ENCODE measurements at regions not wholly inside any gene's neighbourhood (a gene's known extent, or its start where the extent isn't known, plus 50 kb on each side); places are given as distances from the start of the nearest gene placed in this dataset.
A peak's percentile ranks its signal among the peaks of the same experiment; 100 is the strongest.

DNA sequence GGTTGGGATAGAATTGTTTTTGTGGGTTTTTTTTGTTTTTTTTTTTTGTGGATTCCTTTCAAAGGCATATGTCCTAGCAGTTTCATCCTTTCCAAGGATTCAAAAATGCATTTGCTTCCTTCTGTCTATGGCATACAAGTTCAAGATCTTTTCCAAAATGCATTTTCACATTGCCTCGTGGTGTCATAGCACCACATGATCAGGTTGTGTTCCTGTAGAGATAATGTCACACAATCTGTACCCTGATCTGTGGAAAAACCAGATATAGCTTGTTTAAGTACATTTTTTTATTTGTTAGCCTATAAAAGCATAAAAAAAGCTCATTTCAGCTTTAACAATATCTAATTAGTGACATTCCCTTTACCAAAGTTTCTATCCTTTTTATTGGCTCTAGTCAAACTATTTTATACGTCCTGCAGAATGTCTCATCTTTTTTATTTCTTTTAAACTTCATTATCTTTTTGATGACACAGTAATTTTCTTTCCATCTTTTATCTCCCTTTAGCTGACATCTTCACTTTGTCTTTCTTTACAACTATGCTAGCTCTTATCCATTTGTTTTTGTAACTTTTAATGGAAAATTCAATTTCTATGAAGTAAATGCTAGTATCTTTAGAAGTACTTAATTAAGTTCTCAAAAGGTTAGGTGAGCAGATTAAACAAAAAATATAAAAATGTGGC lies 106.0 kb upstream of the NOVA1 start:
- ChIA-PET CTCF (interaction anchor here (0.7 kb wide), 1 partner anchor 754 kb away, joined by 3 read pairs; no protein-coding TSS in a partner anchor), POLR2A (ENCODE audit: unreplicated experiment) (no interaction called here)
- Histone ChIP-seq H3K4ac (ENCODE audit: low read depth, low read length) (no peak overlapping the region), H2BK5ac (ENCODE audit: low read depth, low read length, poor library complexity, severe bottlenecking) (no peak overlapping the region), H2BK20ac (ENCODE audit: low read depth, low read length) (no peak overlapping the region), H3K9me1 (ENCODE audit: insufficient read depth, low read length) (no peaks in the 10 kb centered on the region), H3K27me3 (ENCODE audit: control insufficient read depth, insufficient read depth, low read length) (no peaks in the 10 kb centered on the region), H4K8ac (ENCODE audit: low read depth in 2 of 2, low read length in 2 of 2) (no peak overlapping the region), H3K23ac (ENCODE audit: low read depth, low read length) (no peak overlapping the region), H4K91ac (ENCODE audit: insufficient read depth, low read depth, low read length) (no peak overlapping the region), H3K4me3 (ENCODE audit: insufficient read depth, low read depth, low read length) (no peak overlapping the region), H2BK120ac (ENCODE audit: low read depth, low read length) (no peak overlapping the region), H4K20me1 (ENCODE audit: insufficient read depth, low read length) (no peaks in the 10 kb centered on the region), H3K27ac (ENCODE audit: insufficient read depth, low read length) (no peak overlapping the region), H2AFZ (replicated peaks; ENCODE audit: low read length, poor library complexity) (no peak overlapping the region), H3K9ac (ENCODE audit: low read depth, low read length) (no peak overlapping the region), H4K5ac (ENCODE audit: low read depth, low read length) (no peak overlapping the region), H3K9me3 (ENCODE audit: control insufficient read depth, insufficient read depth, low read length) (no peaks in the 10 kb centered on the region), H3K18ac (ENCODE audit: low read depth, low read length) (no peak overlapping the region), H3K4me1 (ENCODE audit: control insufficient read depth, insufficient read depth, low read length) (no peaks in the 10 kb centered on the region), H3K4me2 (ENCODE audit: low read depth, low read length) (no peak overlapping the region), H3K56ac (ENCODE audit: extremely low read depth, insufficient read depth, low read length) (no peak overlapping the region), H3K36me3 (ENCODE audit: control insufficient read depth, insufficient read depth, low read length) (no peaks in the 10 kb centered on the region), H2AK5ac (ENCODE audit: low read depth, low read length) (no peak overlapping the region), H2BK15ac (ENCODE audit: low read depth, low read length) (no peak overlapping the region), H2AK9ac (replicated peaks; ENCODE audit: low read depth, low read length, poor library complexity) (no peak overlapping the region), H3K14ac (replicated peaks; ENCODE audit: low read depth, low read length) (no peak overlapping the region), H3K79me1 (ENCODE audit: low read depth in 1 of 2, low read length in 2 of 2) (no peaks in the 10 kb centered on the region)
- dilution Hi-C loops (cut with HindIII; ENCODE audit: low sequenced_read_pairs, unreplicated experiment), result no loop called here
- DNase-seq (no peak), ATAC-seq (ENCODE audit: low read depth) (no peak)
- no TSS peak for BruUV-seq (replicated peaks)
- in situ Hi-C loops (cut with MboI; ENCODE audit: low sequenced_read_pairs), result no loop called here
- 60% methylated on average over 1 of the region's 2 CpGs; no CpG with 5 or more reads in 1 of the 2 experiments for WGBS, 2 experiments (ENCODE audit: extremely low coverage in 2 of 2, insufficient read length in 1 of 2)
- intact Hi-C loops (cut with micrococcal nuclease), result no loop called here
- TF ChIP-seq MAFK (IDR thresholded peaks at IDR 0.05; ENCODE audit: low read depth, low read length), result peak; percentile 42; the same call in 1 of the 2 replicates
- TF ChIP-seq, protein P1, sequence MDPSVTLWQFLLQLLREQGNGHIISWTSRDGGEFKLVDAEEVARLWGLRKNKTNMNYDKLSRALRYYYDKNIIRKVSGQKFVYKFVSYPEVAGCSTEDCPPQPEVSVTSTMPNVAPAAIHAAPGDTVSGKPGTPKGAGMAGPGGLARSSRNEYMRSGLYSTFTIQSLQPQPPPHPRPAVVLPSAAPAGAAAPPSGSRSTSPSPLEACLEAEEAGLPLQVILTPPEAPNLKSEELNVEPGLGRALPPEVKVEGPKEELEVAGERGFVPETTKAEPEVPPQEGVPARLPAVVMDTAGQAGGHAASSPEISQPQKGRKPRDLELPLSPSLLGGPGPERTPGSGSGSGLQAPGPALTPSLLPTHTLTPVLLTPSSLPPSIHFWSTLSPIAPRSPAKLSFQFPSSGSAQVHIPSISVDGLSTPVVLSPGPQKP (IDR thresholded peaks at IDR 0.05; ENCODE audit: borderline replicate concordance, low read depth, low read length), result no peak

Data from IMR-90 (cell line).